HL-60 (cell line): ENCODE measurements at regions not wholly inside any gene's neighbourhood (a gene's known extent, or its start where the extent isn't known, plus 50 kb on each side); places are given as distances from the start of the nearest gene placed in this dataset.

Experiments
- GABPA ChIP-seq: IDR thresholded peaks from 2 replicates; pipeline ENCODE4 v1.6.1; 2012; ENCODE audit warnings: low read depth
- TF ChIP-seq, protein P1 (sequence below): IDR thresholded peaks from one replicate; pipeline ENCODE4 v1.5.1; 2011; ENCODE audit warnings: low read length, control low read depth, inconsistent platforms; ENCODE audit not compliant: insufficient read depth

DNA sequence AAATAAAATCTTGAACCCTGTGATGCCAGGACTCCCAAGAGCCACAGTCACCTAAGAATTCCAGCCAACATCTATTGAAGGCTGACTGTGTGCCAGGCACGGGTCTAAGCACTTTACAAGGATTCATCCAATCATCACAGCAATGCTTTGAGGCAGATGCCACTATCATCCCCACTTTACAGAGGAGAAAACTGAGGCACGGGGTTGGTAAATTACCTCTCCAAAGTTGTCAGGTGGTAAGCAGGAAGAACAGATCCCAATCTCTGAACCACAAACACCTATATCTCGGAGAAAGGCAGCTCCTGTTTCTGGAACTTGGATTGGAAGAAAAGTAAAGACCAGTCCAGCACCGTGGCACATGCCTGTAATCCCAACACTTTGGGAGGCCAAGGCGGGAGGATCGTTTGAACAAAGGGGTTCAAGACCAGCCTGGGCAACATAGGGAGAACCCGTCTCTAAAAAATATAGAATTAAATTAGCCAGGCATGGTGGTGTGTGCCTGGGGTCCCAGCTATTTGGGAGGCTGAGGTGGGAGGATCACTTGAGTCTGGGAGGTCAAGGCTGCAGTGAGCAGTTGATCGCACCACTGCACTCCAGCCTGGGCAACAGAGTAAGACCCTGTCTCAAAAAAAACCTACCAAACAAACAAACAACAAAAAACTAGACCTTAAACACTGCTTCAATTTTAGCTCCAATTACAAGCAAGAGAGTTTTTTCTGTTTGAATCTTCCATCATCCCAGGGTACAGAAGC is 60.7 kb upstream of the SIAH1 start:
- TF ChIP-seq, protein P1, sequence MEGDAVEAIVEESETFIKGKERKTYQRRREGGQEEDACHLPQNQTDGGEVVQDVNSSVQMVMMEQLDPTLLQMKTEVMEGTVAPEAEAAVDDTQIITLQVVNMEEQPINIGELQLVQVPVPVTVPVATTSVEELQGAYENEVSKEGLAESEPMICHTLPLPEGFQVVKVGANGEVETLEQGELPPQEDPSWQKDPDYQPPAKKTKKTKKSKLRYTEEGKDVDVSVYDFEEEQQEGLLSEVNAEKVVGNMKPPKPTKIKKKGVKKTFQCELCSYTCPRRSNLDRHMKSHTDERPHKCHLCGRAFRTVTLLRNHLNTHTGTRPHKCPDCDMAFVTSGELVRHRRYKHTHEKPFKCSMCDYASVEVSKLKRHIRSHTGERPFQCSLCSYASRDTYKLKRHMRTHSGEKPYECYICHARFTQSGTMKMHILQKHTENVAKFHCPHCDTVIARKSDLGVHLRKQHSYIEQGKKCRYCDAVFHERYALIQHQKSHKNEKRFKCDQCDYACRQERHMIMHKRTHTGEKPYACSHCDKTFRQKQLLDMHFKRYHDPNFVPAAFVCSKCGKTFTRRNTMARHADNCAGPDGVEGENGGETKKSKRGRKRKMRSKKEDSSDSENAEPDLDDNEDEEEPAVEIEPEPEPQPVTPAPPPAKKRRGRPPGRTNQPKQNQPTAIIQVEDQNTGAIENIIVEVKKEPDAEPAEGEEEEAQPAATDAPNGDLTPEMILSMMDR = no peak
- no peak for TF ChIP-seq GABPA
